A673 (cell line): ENCODE measurements at regions not wholly inside any gene's neighbourhood (a gene's known extent, or its start where the extent isn't known, plus 50 kb on each side); places are given as distances from the start of the nearest gene placed in this dataset.

Experiments used
- CTCF ChIP-seq: fragments of 300-800, 200-600 bp; sonication (generic); conservative IDR thresholded peaks from 2 replicates; pipeline ENCODE4 v1.5.1; 2017; ENCODE audit warnings: low read depth, mild to moderate bottlenecking, antibody characterized with exemption, low read length, moderate library complexity, mixed read lengths
- EZH2 ChIP-seq: fragments of 200-600 bp; sonication (generic); IDR thresholded peaks from 2 replicates; pipeline ENCODE4 v1.6.1; 2017; ENCODE audit warnings: borderline replicate concordance, low read depth, mild to moderate bottlenecking, mixed read lengths, antibody characterized with exemption, low read length; ENCODE audit not compliant: poor library complexity, severe bottlenecking

- no peak for TF ChIP-seq CTCF
- no peak for TF ChIP-seq EZH2
Observed at GRCh38 chr9:115668521-115668920, 485.1 kb upstream of the PAPPA start.
